GM21515 (cell line): ENCODE measurements at regions not wholly inside any gene's neighbourhood (a gene's known extent, or its start where the extent isn't known, plus 50 kb on each side); places are given as distances from the start of the nearest gene placed in this dataset.

Experiments used
- ATAC-seq: cut with Tn5 transposase; IDR thresholded peaks from one replicate; pipeline ENCODE4 v1.9.1; 2021; ENCODE audit not compliant: unreplicated experiment

DNA sequence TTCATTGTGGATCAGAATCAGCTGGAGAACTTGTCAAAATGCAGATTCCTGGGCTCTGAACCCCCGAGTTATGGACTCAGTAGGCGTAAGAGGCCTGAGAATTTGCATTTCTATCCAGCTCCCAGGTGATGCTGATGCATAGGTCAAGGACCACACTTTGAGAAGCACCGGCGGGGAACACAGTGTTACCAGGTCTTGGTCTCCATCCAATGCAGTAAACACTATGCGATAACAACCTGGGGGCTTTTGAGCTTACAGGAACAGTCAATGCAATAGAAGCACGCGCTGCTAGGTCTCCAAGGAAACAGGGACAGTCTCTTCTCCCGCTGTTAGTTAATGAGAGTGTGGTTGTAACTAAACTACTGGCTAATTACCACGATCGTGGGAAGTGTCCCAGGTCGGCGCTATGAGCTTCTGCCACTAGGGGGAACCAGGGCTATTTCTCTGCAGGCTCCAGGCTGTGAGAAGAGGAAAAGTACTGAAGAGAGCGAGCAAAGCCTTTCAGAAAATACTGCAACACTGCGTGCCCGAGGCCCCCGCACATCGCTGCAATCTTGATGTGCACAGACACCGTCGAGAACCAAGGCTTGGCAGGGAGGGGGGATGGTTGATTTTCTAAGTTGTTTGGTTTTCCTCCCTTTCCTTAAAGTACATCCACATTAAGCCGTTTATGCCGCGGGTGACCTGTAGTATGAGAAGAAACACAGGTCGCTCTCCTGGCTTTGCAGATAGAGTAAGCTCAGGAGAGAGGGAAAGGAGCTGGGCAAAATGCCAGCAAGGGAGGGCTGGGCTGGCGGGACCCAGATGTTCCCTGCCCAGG lies 52.0 kb upstream of the KCNA1 start:
- ATAC-seq = peak; percentile 54

DNA sequence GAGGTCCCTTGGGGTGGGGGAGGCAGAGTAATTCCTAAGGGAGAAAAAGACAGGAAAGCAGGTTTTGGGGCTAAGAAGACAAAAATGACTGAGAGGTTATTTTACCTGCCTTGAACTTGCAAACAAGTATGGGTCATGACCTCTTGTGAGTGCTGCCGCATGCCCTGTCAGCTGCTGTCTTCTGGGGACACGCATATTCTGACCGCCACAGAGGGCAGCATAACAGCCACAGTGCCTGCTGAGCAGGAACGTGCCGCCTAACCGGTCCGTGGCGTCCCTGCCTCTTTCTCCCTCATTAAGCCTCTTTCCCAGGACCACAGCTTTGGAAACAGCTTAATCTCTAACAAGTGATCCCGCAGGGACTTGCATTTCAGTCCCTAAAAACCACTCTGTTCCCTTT lies 51.3 kb upstream of the KCNA1 start:
- no peak for ATAC-seq

DNA sequence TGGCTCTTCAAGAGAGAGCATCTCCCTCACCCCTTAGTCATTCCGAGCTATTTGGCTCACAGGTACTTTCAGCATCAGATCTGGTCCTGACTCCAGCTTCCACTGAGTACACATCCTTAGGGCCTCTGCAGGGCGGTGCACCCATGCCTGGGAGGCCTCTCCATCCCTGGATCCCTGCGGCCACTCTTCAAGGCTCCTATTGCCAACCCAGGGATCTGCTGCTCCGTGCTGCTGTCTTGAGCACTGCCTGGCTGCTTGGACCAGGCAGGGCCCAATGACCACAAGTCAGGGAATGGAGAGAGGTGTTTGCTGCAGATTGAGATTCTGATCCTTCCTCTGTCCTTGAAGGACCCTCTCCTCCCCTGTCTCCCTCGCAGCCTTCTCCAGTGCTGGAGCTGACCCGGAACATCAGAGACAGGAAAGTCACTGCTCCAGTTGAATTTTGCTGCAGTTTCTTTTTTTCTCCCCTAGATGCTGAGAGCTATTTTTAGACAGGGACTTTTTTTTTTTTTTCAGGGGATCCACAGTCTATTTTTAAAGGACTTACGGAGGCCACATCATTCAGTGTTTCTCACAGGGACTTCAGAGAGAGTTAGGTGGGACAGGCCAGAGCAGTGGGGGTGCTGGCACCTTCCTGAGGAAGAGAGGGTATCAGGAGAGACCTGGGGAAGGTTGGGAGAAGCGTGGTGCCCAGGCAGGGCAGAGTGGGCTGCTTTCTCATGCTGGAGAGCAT lies 50.1 kb upstream of the KCNA1 start:
- no peak for ATAC-seq
